Thoracic aorta (tissue), 2 donors: ENCODE measurements at regions not wholly inside any gene's neighbourhood (a gene's known extent, or its start where the extent isn't known, plus 50 kb on each side); places are given as distances from the start of the nearest gene placed in this dataset.

ENCODE experiments used
- ATAC-seq: fragments of 150-250 bp; one replicate; pipeline ENCODE4 v1.8.0; 2017; ENCODE audit warnings: low read depth; ENCODE audit not compliant: insufficient number of reproducible peaks, low FRiP score
- DNase-seq: peaks from one replicate; pipeline ENCODE4 v3.0.0-alpha.2; 2020; ENCODE audit warnings: low spot score
- H3K27ac ChIP-seq, 2 donors: fragments of 200-600 bp; sonication (generic); 1 replicate in 1 of 2; 2 replicates in 1 of 2; pipeline ENCODE4 v1.5.1; 2016; ENCODE audit warnings: mild to moderate bottlenecking in 2 of 2, moderate library complexity in 2 of 2
- H3K27me3 ChIP-seq: fragments of 200-600 bp; sonication (generic); replicated peaks from 2 replicates; pipeline ENCODE4 v1.6.0; 2016; ENCODE audit warnings: mild to moderate bottlenecking; ENCODE audit not compliant: insufficient read depth
- H3K36me3 ChIP-seq: fragments of 200-600 bp; sonication (generic); one replicate; pipeline ENCODE4 v1.5.1; 2016
- H3K4me1 ChIP-seq, 2 donors: fragments of 200-600 bp; sonication (generic); 1 replicate in 1 of 2; 2 replicates in 1 of 2; pipeline versions ENCODE4 v1.5.1 to v1.6.0; 2016; ENCODE audit warnings: low read depth in 2 of 2, mild to moderate bottlenecking in 1 of 2; ENCODE audit not compliant: control insufficient read depth in 1 of 2
- H3K4me3 ChIP-seq: fragments of 200-600 bp; sonication (generic); 2 replicates; pipeline ENCODE4 v1.5.1; 2016; ENCODE audit warnings: mild to moderate bottlenecking
- H3K9me3 ChIP-seq: fragments of 200-600 bp; sonication (generic); 2 replicates; pipeline ENCODE4 v1.5.1; 2016
- CTCF ChIP-seq: fragments of 200-600 bp; sonication (generic); IDR thresholded peaks from one replicate; pipeline ENCODE4 v1.5.1; 2019; ENCODE audit warnings: antibody characterized with exemption

- H3K36me3 ChIP-seq = no peaks in the 10 kb centered on the region
- no peak overlapping the region for H3K27ac ChIP-seq
- H3K9me3 ChIP-seq = no peaks in the 10 kb centered on the region
- H3K4me3 ChIP-seq = no peak overlapping the region
- H3K4me1 ChIP-seq = no peaks in the 10 kb centered on the region
- no peak for TF ChIP-seq CTCF
- ATAC-seq (no peak), DNase-seq (no peak)
- no peaks in the 10 kb centered on the region for H3K27me3 ChIP-seq
Observed at GRCh38 chr4:25533256-25533655, 122.4 kb upstream of the SLC34A2 start.

- DNase-seq (no peak), ATAC-seq (no peak)
- Histone ChIP-seq H3K36me3 (no peaks in the 10 kb centered on the region), H3K4me1 (no peaks in the 10 kb centered on the region), H3K4me3 (no peak overlapping the region), H3K27me3 (no peaks in the 10 kb centered on the region), H3K27ac (no peak overlapping the region), H3K9me3 (no peaks in the 10 kb centered on the region)
- TF ChIP-seq CTCF = no peak
Observed at GRCh38 chr4:25535278-25535677, 120.4 kb upstream of the SLC34A2 start.

GRCh38 chr4:25535701-25536473 lies 119.8 kb upstream of the SLC34A2 start:
- H3K27ac ChIP-seq = no peak overlapping the region
- TF ChIP-seq CTCF = no peak
- H3K36me3 ChIP-seq = no peaks in the 10 kb centered on the region
- no peaks in the 10 kb centered on the region for H3K9me3 ChIP-seq
- no peaks in the 10 kb centered on the region for H3K4me1 ChIP-seq
- H3K27me3 ChIP-seq = no peaks in the 10 kb centered on the region
- H3K4me3 ChIP-seq = no peak overlapping the region
- DNase-seq (no peak), ATAC-seq (no peak)

- no peak overlapping the region for H3K4me3 ChIP-seq
- TF ChIP-seq CTCF = no peak
- no peak for DNase-seq
- H3K27me3 ChIP-seq = no peaks in the 10 kb centered on the region
- H3K27ac ChIP-seq = no peak overlapping the region
- ATAC-seq = no peak
- no peaks in the 10 kb centered on the region for H3K4me1 ChIP-seq
- H3K9me3 ChIP-seq = no peaks in the 10 kb centered on the region
- no peaks in the 10 kb centered on the region for H3K36me3 ChIP-seq
Observed at GRCh38 chr4:25536564-25537320, 118.9 kb upstream of the SLC34A2 start.

- no peak overlapping the region for H3K4me3 ChIP-seq
- H3K9me3 ChIP-seq = no peaks in the 10 kb centered on the region
- no peak for TF ChIP-seq CTCF
- H3K36me3 ChIP-seq = no peaks in the 10 kb centered on the region
- ATAC-seq = no peak
- no peak overlapping the region for H3K27ac ChIP-seq
- no peak for DNase-seq
- H3K27me3 ChIP-seq = no peaks in the 10 kb centered on the region
- H3K4me1 ChIP-seq = no peaks in the 10 kb centered on the region
Observed at GRCh38 chr4:25538430-25538829, 117.2 kb upstream of the SLC34A2 start.
